ENCODE measurements at regions not wholly inside any gene's neighbourhood (a gene's known extent, or its start where the extent isn't known, plus 50 kb on each side); places are given as distances from the start of the nearest gene placed in this dataset.

- Histone ChIP-seq H3K4me2 (no peak overlapping the region), H3K4me3 (ENCODE audit: low read depth in 2 of 2, low read length in 1 of 2) (no peak overlapping the region), H3K4me1 (ENCODE audit: control insufficient read depth in 1 of 2, insufficient read depth in 2 of 2, low read depth in 1 of 2, low read length in 1 of 2) (no peaks in the 10 kb centered on the region), H3F3A (replicated peaks; ENCODE audit: insufficient read depth) (no peaks in the 10 kb centered on the region), H3K36me3 (replicated peaks in 1 of 2; ENCODE audit: control insufficient read depth in 1 of 2, insufficient read depth in 2 of 2, low read length in 1 of 2) (no peaks in the 10 kb centered on the region), H3K9ac (no peak overlapping the region), H2AFZ (ENCODE audit: low read depth) (no peak overlapping the region), H3K9me3 (no peaks in the 10 kb centered on the region), H4K20me1 (ENCODE audit: insufficient read depth) (no peaks in the 10 kb centered on the region), H3K27ac (ENCODE audit: low read depth in 2 of 2, low read length in 1 of 2) (no peak overlapping the region), H3K9me2 (no peaks in the 10 kb centered on the region), H3K27me3 (ENCODE audit: insufficient read depth) (no peaks in the 10 kb centered on the region), H3K79me2 (ENCODE audit: insufficient read depth) (no peaks in the 10 kb centered on the region)
- 19% methylated on average over 2 of the region's 2 CpGs for WGBS (ENCODE audit: low lambda C conversion rate)
- DNase-seq, result no peak
- ChIA-PET POLR2A (no interaction called here), CTCF (no interaction called here)
- TF ChIP-seq MXI1 (IDR thresholded peaks at IDR 0.05; ENCODE audit: low read depth, low read length) (no peak), RXRA (IDR thresholded peaks at IDR 0.05; ENCODE audit: borderline replicate concordance, low read depth) (no peak), TAF1 (IDR thresholded peaks at IDR 0.05; ENCODE audit: borderline replicate concordance, low read depth, low read length) (no peak), CTCF (IDR thresholded peaks at IDR 0.05) (no peak), GABPA (IDR thresholded peaks at IDR 0.05; ENCODE audit: low read depth) (no peak), MEF2A (IDR thresholded peaks at IDR 0.05; ENCODE audit: borderline replicate concordance, low read depth) (no peak), SIN3A (IDR thresholded peaks at IDR 0.05; ENCODE audit: borderline replicate concordance, low read depth, low read length) (no peak), POLR2AphosphoS5 (IDR thresholded peaks at IDR 0.05; ENCODE audit: low read depth, low read length) (no peak), YY1 (IDR thresholded peaks at IDR 0.05; ENCODE audit: low read depth) (no peak), RAD21 (IDR thresholded peaks at IDR 0.05; ENCODE audit: low read length) (no peak), RCOR1 (IDR thresholded peaks at IDR 0.05; ENCODE audit: low read length) (no peak), FOXJ3 (CRISPR knock-in tag; IDR thresholded peaks at IDR 0.05) (no peak), EZH2phosphoT487 (IDR thresholded peaks at IDR 0.05; ENCODE audit: borderline replicate concordance, low read depth) (no peak), REST (IDR thresholded peaks at IDR 0.05; ENCODE audit: low read depth, low read length) (no peak), TCF12 (IDR thresholded peaks at IDR 0.05) (no peak), PBX3 (IDR thresholded peaks at IDR 0.05) (no peak), RFX5 (IDR thresholded peaks at IDR 0.05; ENCODE audit: low read length) (no peak), GATA2 (CRISPR knock-in tag; IDR thresholded peaks at IDR 0.05) (no peak), NRF1 (IDR thresholded peaks at IDR 0.05; ENCODE audit: low read depth, low read length) (no peak), NFIC (IDR thresholded peaks at IDR 0.05; ENCODE audit: borderline replicate concordance) (no peak)
These were observed 1668.2 kb downstream of the HACE1 start for GRCh38 chr6:103191391-103192093.
